Neuronal stem cell (in vitro differentiated cells): ENCODE measurements at regions not wholly inside any gene's neighbourhood (a gene's known extent, or its start where the extent isn't known, plus 50 kb on each side); places are given as distances from the start of the nearest gene placed in this dataset.

Experiments
- DNase-seq: peaks from one replicate; pipeline ENCODE4 v3.0.0-alpha.2; 2013; ENCODE audit warnings: low spot score
- H2AFZ ChIP-seq: one replicate; pipeline ENCODE4 v1.6.1; 2013; ENCODE audit warnings: mild to moderate bottlenecking, low read length, inconsistent platforms
- H2AK5ac ChIP-seq: 2 replicates; pipeline ENCODE4 v1.6.1; 2013; ENCODE audit warnings: low read depth, mild to moderate bottlenecking, inconsistent platforms, low read length, moderate library complexity, mixed read lengths
- H2BK120ac ChIP-seq: 2 replicates; pipeline ENCODE4 v1.6.1; 2013; ENCODE audit warnings: low read depth, mild to moderate bottlenecking, inconsistent platforms, low read length, moderate library complexity, mixed read lengths
- H2BK12ac ChIP-seq: one replicate; pipeline ENCODE4 v1.6.1; 2013; ENCODE audit warnings: low read length, inconsistent platforms
- H2BK15ac ChIP-seq: 2 replicates; pipeline ENCODE4 v1.6.1; 2013; ENCODE audit warnings: mild to moderate bottlenecking, low read length, inconsistent platforms, mixed read lengths
- H2BK5ac ChIP-seq: one replicate; pipeline ENCODE4 v1.6.1; 2013; ENCODE audit warnings: inconsistent platforms, mild to moderate bottlenecking, low read length, moderate library complexity
- H3K14ac ChIP-seq: one replicate; pipeline ENCODE4 v1.6.1; 2013; ENCODE audit warnings: low read length, inconsistent platforms
- H3K18ac ChIP-seq: 2 replicates; pipeline ENCODE4 v1.6.1; 2013; ENCODE audit warnings: low read length, inconsistent platforms
- H3K23ac ChIP-seq: 2 replicates; pipeline ENCODE4 v1.6.1; 2013; ENCODE audit warnings: low read depth, mild to moderate bottlenecking, mixed read lengths, low read length, inconsistent platforms; ENCODE audit not compliant: poor library complexity
- H3K27ac ChIP-seq: replicated peaks from 3 replicates; pipeline ENCODE4 v1.5.1; 2013; ENCODE audit warnings: low read length, inconsistent platforms
- H3K27me3 ChIP-seq, 3 experiments: 2 replicates each; pipeline ENCODE4 v1.6.1; 2013; ENCODE audit warnings: low read length in 3 of 3, mild to moderate bottlenecking in 2 of 3, inconsistent platforms in 1 of 3, low read depth in 1 of 3, mixed read lengths in 1 of 3, moderate library complexity in 1 of 3; ENCODE audit not compliant: control insufficient read depth in 3 of 3, insufficient read depth in 3 of 3
- H3K36me3 ChIP-seq, 2 donors: replicated peaks in 1 of 2; 2 replicates each; pipeline ENCODE4 v1.6.1; 2013; ENCODE audit warnings: low read length in 2 of 2; ENCODE audit not compliant: control insufficient read depth in 2 of 2, insufficient read depth in 2 of 2
- H3K4ac ChIP-seq: 2 replicates; pipeline ENCODE4 v1.6.1; 2013; ENCODE audit warnings: inconsistent platforms, mild to moderate bottlenecking, low read length, moderate library complexity
- H3K4me1 ChIP-seq, 2 donors: 1 replicate in 1 of 2; 2 replicates in 1 of 2; pipeline ENCODE4 v1.6.1; 2013; ENCODE audit warnings: low read length in 2 of 2, low read depth in 1 of 2; ENCODE audit not compliant: control insufficient read depth in 2 of 2, insufficient read depth in 1 of 2
- H3K4me2 ChIP-seq: one replicate; pipeline ENCODE4 v1.6.1; 2013; ENCODE audit warnings: mild to moderate bottlenecking, low read length, inconsistent platforms; ENCODE audit not compliant: insufficient read depth, poor library complexity, severe bottlenecking
- H3K4me3 ChIP-seq, 2 donors: 2 replicates each; pipeline ENCODE4 v1.5.1; 2013; ENCODE audit warnings: low read length in 2 of 2, mild to moderate bottlenecking in 2 of 2, inconsistent platforms in 1 of 2, moderate library complexity in 1 of 2
- H3K79me1 ChIP-seq: one replicate; pipeline ENCODE4 v1.6.1; 2013; ENCODE audit warnings: low read depth, mild to moderate bottlenecking, inconsistent platforms, low read length, moderate library complexity
- H3K9ac ChIP-seq: one replicate; pipeline ENCODE4 v1.6.1; 2013; ENCODE audit warnings: mild to moderate bottlenecking, low read depth, low read length, inconsistent platforms; ENCODE audit not compliant: poor library complexity
- H3K9me3 ChIP-seq, 2 donors: replicated peaks in 1 of 2; 2 replicates each; pipeline versions ENCODE3 to v1.6.1; 2013; ENCODE audit warnings: low read length in 2 of 2, mild to moderate bottlenecking in 2 of 2, inconsistent platforms in 1 of 2, low read depth in 1 of 2, mixed read lengths in 1 of 2, moderate library complexity in 1 of 2; ENCODE audit not compliant: control insufficient read depth in 2 of 2, insufficient read depth in 1 of 2
- H4K8ac ChIP-seq: one replicate; pipeline ENCODE4 v1.6.1; 2013; ENCODE audit warnings: low read depth, mild to moderate bottlenecking, inconsistent platforms, low read length, moderate library complexity
- H4K91ac ChIP-seq: one replicate; pipeline ENCODE4 v1.6.1; 2013; ENCODE audit warnings: low read length, low read depth, mild to moderate bottlenecking, inconsistent platforms; ENCODE audit not compliant: poor library complexity
- WGBS, 2 donors: extraction: QIAGEN DNeasy Blood & Tissue Kit; methylation state at CpG; one replicate each; pipeline ENCODE4 v1.1.7; 2013; ENCODE audit warnings: missing lambda C conversion rate in 2 of 2, mixed read lengths in 1 of 2; ENCODE audit not compliant: insufficient read length in 2 of 2, insufficient replicate concordance in 1 of 2; ENCODE audit errors: extremely low coverage in 2 of 2; 5-methylcytosine and 5-hydroxymethylcytosine counted together

GRCh38 chr12:131553096-131553777 is 157.7 kb upstream of the SFSWAP start:
- H2BK15ac ChIP-seq, result no peak overlapping the region
- H4K91ac ChIP-seq, result no peak overlapping the region
- H3K36me3 ChIP-seq, result no peaks in the 10 kb centered on the region
- no peak overlapping the region for H3K4me3 ChIP-seq
- H3K4ac ChIP-seq, result no peak overlapping the region
- H2AFZ ChIP-seq, result no peak overlapping the region
- H3K23ac ChIP-seq, result no peak overlapping the region
- no peaks in the 10 kb centered on the region for H3K9me3 ChIP-seq
- H3K79me1 ChIP-seq, result no peaks in the 10 kb centered on the region
- no peak for DNase-seq
- no peak overlapping the region for H3K18ac ChIP-seq
- H3K27me3 ChIP-seq, result no peaks in the 10 kb centered on the region
- H4K8ac ChIP-seq, result no peak overlapping the region
- H3K14ac ChIP-seq, result no peak overlapping the region
- peaks cover 0 to 35% of the 10 kb centered on the region in 2 donors for H3K4me1 ChIP-seq
- no peak overlapping the region for H3K9ac ChIP-seq
- H2AK5ac ChIP-seq, result no peak overlapping the region
- H3K4me2 ChIP-seq, result no peak overlapping the region
- no peak overlapping the region for H3K27ac ChIP-seq
- H2BK12ac ChIP-seq, result no peak overlapping the region
- H2BK5ac ChIP-seq, result no peak overlapping the region
- no CpG with 5 or more reads among the region's 6 CpGs for WGBS, 2 donors
- H2BK120ac ChIP-seq, result no peak overlapping the region

DNA sequence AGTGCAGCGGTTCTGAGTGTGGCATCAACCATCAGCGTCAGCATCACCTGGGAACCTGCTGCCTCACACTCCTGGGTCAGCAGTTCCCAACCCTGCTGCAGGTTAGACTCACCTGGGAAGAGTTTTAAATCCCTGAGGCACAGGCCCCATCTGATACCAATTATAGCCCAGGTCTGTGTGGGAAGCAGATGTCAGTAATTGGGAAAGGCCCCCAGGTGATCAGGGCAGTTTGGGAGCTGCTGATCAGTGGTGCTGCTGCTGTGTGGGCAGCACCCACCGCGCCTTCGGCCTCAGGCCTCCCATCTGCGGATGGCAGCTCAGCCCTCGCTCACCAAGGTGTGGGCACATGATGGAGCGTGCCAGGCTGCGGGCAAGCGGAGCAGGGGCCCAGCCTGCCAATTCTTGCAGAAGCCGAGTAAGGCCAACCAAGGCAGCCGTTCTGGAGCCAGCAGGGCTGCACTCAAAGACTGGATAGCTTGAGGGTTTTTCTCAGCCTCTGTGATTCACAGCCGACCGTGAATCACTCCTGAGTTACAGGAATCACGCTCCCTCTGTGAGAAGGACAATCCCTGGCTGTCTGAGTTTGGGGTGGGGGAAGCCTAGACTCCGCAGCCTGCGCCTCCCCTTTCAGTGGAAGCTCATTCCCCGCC is 155.6 kb upstream of the SFSWAP start:
- H3K4me3 ChIP-seq, result no peak overlapping the region
- H3K9ac ChIP-seq, result no peak overlapping the region
- peak overlapping the region; percentile 44 for H3K18ac ChIP-seq
- no peak overlapping the region for H2AFZ ChIP-seq
- H3K36me3 ChIP-seq, result no peaks in the 10 kb centered on the region
- WGBS, 2 donors, result no CpG with 5 or more reads among the region's 18 CpGs
- no peak overlapping the region for H3K23ac ChIP-seq
- H2BK5ac ChIP-seq, result no peak overlapping the region
- peaks cover 2% of the 10 kb centered on the region for H3K79me1 ChIP-seq
- H3K4ac ChIP-seq, result no peak overlapping the region
- H3K27me3 ChIP-seq, result no peaks in the 10 kb centered on the region
- H4K8ac ChIP-seq, result no peak overlapping the region
- no peak overlapping the region for H2BK120ac ChIP-seq
- H3K9me3 ChIP-seq, result no peaks in the 10 kb centered on the region
- H2AK5ac ChIP-seq, result peak overlapping the region; percentile 81
- H3K27ac ChIP-seq, result no peak overlapping the region
- no peak overlapping the region for H3K4me2 ChIP-seq
- DNase-seq, result no peak
- H2BK15ac ChIP-seq, result peak overlapping the region; percentile 21
- H2BK12ac ChIP-seq, result no peak overlapping the region
- no peak overlapping the region for H4K91ac ChIP-seq
- H3K4me1 ChIP-seq, result peaks cover 0 to 35% of the 10 kb centered on the region in 2 donors
- H3K14ac ChIP-seq, result no peak overlapping the region

- no peaks in the 10 kb centered on the region for H3K27me3 ChIP-seq
- H3K27ac ChIP-seq, result no peak overlapping the region
- H3K4me2 ChIP-seq, result peak overlapping the region; percentile 11
- DNase-seq, result no peak
- H4K91ac ChIP-seq, result no peak overlapping the region
- peak overlapping the region; percentile 83 for H3K18ac ChIP-seq
- peaks cover 2% of the 10 kb centered on the region for H3K79me1 ChIP-seq
- H3K4ac ChIP-seq, result no peak overlapping the region
- no peak overlapping the region for H3K4me3 ChIP-seq
- no peak overlapping the region for H2BK5ac ChIP-seq
- no peaks in the 10 kb centered on the region for H3K9me3 ChIP-seq
- peak overlapping the region; percentile 81 for H2AK5ac ChIP-seq
- no CpG with 5 or more reads among the region's 13 CpGs for WGBS, 2 donors
- no peak overlapping the region for H3K23ac ChIP-seq
- no peak overlapping the region for H2BK120ac ChIP-seq
- no peak overlapping the region for H4K8ac ChIP-seq
- no peak overlapping the region for H3K14ac ChIP-seq
- no peak overlapping the region for H2AFZ ChIP-seq
- H3K36me3 ChIP-seq, result no peaks in the 10 kb centered on the region
- no peak overlapping the region for H2BK12ac ChIP-seq
- peaks cover 0 to 38% of the 10 kb centered on the region in 2 donors for H3K4me1 ChIP-seq
- peak overlapping the region; percentile 21 for H3K9ac ChIP-seq
- H2BK15ac ChIP-seq, result peak overlapping the region; percentile 21
Measured at GRCh38 chr12:131555866-131556265, 155.0 kb upstream of the SFSWAP start.

GRCh38 chr12:131557078-131557709 is 153.7 kb upstream of the SFSWAP start:
- no CpG with 5 or more reads among the region's 18 CpGs for WGBS, 2 donors
- Histone ChIP-seq H3K79me1 (peaks cover 2% of the 10 kb centered on the region), H3K4ac (no peak overlapping the region), H3K27me3 (no peaks in the 10 kb centered on the region), H4K91ac (no peak overlapping the region), H2BK120ac (no peak overlapping the region), H2BK15ac (peak overlapping the region; percentile 21), H3K9ac (no peak overlapping the region), H3K18ac (peak overlapping the region; percentile 3), H3K4me1 (peaks cover 0 to 34% of the 10 kb centered on the region in 2 donors), H3K23ac (no peak overlapping the region), H2AFZ (no peak overlapping the region), H2AK5ac (peak overlapping the region; percentile 92), H2BK5ac (no peak overlapping the region), H3K27ac (no peak overlapping the region), H4K8ac (no peak overlapping the region), H3K36me3 (no peaks in the 10 kb centered on the region), H3K14ac (no peak overlapping the region), H3K9me3 (no peaks in the 10 kb centered on the region), H2BK12ac (peak overlapping the region; percentile 65), H3K4me3 (no peak overlapping the region), H3K4me2 (no peak overlapping the region)
- DNase-seq, result no peak
